ENCODE measurements at regions not wholly inside any gene's neighbourhood (a gene's known extent, or its start where the extent isn't known, plus 50 kb on each side); places are given as distances from the start of the nearest gene placed in this dataset.

DNA sequence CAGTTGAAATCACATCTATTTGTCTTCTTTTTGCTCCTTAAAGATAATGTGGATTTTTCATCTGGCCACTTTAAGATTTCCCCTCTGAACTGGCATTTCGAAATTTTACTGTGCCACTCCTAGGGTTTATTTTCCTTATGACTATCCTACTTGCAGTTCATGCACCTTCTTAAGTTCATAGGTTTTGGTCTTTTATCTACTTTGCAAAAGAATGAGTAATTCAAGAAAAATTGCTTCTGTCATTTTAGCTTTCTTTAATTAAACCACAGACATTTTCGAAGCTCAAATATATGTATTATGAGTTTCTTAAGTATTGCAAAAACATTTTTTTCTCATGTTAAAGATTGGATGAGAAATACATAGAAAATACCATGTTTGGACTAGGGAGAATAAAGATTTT lies 1244.8 kb upstream of the TMPRSS15 start:
- no peak overlapping the region for H3K4me3 ChIP-seq
- DNase-seq, result no peak
- no peaks in the 10 kb centered on the region for H3K4me1 ChIP-seq (ENCODE audit: control insufficient read depth in 5 of 5, insufficient read depth in 5 of 5, low read length in 5 of 5)
- TF ChIP-seq, protein P1, sequence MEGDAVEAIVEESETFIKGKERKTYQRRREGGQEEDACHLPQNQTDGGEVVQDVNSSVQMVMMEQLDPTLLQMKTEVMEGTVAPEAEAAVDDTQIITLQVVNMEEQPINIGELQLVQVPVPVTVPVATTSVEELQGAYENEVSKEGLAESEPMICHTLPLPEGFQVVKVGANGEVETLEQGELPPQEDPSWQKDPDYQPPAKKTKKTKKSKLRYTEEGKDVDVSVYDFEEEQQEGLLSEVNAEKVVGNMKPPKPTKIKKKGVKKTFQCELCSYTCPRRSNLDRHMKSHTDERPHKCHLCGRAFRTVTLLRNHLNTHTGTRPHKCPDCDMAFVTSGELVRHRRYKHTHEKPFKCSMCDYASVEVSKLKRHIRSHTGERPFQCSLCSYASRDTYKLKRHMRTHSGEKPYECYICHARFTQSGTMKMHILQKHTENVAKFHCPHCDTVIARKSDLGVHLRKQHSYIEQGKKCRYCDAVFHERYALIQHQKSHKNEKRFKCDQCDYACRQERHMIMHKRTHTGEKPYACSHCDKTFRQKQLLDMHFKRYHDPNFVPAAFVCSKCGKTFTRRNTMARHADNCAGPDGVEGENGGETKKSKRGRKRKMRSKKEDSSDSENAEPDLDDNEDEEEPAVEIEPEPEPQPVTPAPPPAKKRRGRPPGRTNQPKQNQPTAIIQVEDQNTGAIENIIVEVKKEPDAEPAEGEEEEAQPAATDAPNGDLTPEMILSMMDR (IDR thresholded peaks at IDR 0.05; ENCODE audit: control extremely low read depth, extremely low read depth), result no peak
- H3K27me3 ChIP-seq (ENCODE audit: control insufficient read depth in 3 of 3, insufficient read depth in 3 of 3, low read length in 2 of 3), result no peaks in the 10 kb centered on the region
- 72 to 78% methylated on average over 2 of the region's 2 CpGs for WGBS, 2 donors
- H3K27ac ChIP-seq (ENCODE audit: low read depth in 1 of 2, low read length in 1 of 2), result no peak overlapping the region
- H3K9me3 ChIP-seq (ENCODE audit: control insufficient read depth in 4 of 4, insufficient read depth in 3 of 4, low read length in 3 of 4), result no peaks in the 10 kb centered on the region
- no peak overlapping the region for H3K9ac ChIP-seq (ENCODE audit: insufficient read depth in 1 of 2, low read length in 2 of 2)
- ATAC-seq (ENCODE audit: insufficient read depth, low FRiP score), result no peak
- H3K36me3 ChIP-seq (ENCODE audit: control insufficient read depth in 4 of 4, insufficient read depth in 4 of 4, low read length in 4 of 4), result no peaks in the 10 kb centered on the region

DNA sequence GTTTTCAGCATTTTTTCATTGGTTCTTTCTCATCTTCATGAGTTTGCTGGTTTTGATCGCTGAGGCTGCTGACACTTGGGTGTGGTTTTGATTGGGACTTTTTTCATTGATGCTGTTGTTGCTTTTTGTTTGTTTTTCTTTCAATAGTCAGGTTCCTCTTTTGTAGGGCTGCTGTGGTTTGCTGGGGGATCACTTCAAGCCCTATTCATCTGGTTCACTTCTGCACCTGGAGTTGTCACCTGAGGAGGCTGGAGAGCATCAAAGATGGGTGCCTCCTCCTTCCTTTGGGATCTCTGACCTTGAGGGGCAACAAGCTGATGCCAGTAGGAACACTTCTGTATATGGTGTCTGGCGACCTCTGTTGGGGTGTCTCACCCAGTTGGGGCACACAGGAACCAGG lies 1279.9 kb upstream of the TMPRSS15 start:
- no peak overlapping the region for H3K27ac ChIP-seq (ENCODE audit: low read depth in 1 of 2, low read length in 1 of 2)
- peaks cover 0 to 6% (median 1%) of the 10 kb centered on the region in 4 donors for H3K9me3 ChIP-seq (ENCODE audit: control insufficient read depth in 4 of 4, insufficient read depth in 3 of 4, low read length in 3 of 4)
- DNase-seq (no peak), ATAC-seq (ENCODE audit: insufficient read depth, low FRiP score) (no peak)
- no peak overlapping the region for H3K9ac ChIP-seq (ENCODE audit: insufficient read depth in 1 of 2, low read length in 2 of 2)
- peaks cover 0 to 1% (median 0%) of the 10 kb centered on the region in 5 donors for H3K4me1 ChIP-seq (ENCODE audit: control insufficient read depth in 5 of 5, insufficient read depth in 5 of 5, low read length in 5 of 5)
- H3K36me3 ChIP-seq (ENCODE audit: control insufficient read depth in 4 of 4, insufficient read depth in 4 of 4, low read length in 4 of 4), result no peaks in the 10 kb centered on the region
- H3K27me3 ChIP-seq (ENCODE audit: control insufficient read depth in 3 of 3, insufficient read depth in 3 of 3, low read length in 2 of 3), result no peaks in the 10 kb centered on the region
- 71 to 75% methylated on average over 2 of the region's 2 CpGs for WGBS, 2 donors
- H3K4me3 ChIP-seq, result no peak overlapping the region
- TF ChIP-seq, protein P1 (IDR thresholded peaks at IDR 0.05; ENCODE audit: control extremely low read depth, extremely low read depth), result no peak

DNA sequence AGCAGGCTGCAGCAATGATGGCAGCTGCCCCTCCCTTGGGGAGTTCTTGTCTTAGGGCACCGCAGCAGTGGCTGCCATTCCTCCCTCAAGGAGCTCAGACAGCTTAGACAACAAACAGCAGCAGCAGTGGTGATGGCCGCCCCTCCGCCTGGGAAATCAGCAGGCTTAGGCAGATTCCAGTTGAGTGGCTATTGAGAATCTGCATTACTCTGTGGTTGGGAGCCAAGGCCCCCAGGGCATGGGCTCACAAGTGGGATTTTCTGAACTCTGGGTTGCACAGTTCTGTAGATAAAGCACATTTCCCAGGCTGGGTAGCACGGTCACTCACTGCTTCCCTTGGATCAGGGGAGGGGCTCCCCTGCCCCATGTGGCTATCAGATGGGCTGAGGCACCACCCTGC lies 1280.7 kb upstream of the TMPRSS15 start:
- Histone ChIP-seq H3K27ac (ENCODE audit: low read depth in 1 of 2, low read length in 1 of 2) (no peak overlapping the region), H3K4me1 (ENCODE audit: control insufficient read depth in 5 of 5, insufficient read depth in 5 of 5, low read length in 5 of 5) (peaks cover 0 to 1% (median 0%) of the 10 kb centered on the region in 5 donors), H3K9ac (ENCODE audit: insufficient read depth in 1 of 2, low read length in 2 of 2) (no peak overlapping the region), H3K36me3 (ENCODE audit: control insufficient read depth in 4 of 4, insufficient read depth in 4 of 4, low read length in 4 of 4) (no peaks in the 10 kb centered on the region), H3K27me3 (ENCODE audit: control insufficient read depth in 3 of 3, insufficient read depth in 3 of 3, low read length in 2 of 3) (no peaks in the 10 kb centered on the region), H3K4me3 (no peak overlapping the region), H3K9me3 (ENCODE audit: control insufficient read depth in 4 of 4, insufficient read depth in 3 of 4, low read length in 3 of 4) (peaks cover 0 to 6% (median 1%) of the 10 kb centered on the region in 4 donors)
- DNase-seq (no peak), ATAC-seq (ENCODE audit: insufficient read depth, low FRiP score) (no peak)
- TF ChIP-seq, protein P1 (IDR thresholded peaks at IDR 0.05; ENCODE audit: control extremely low read depth, extremely low read depth), result no peak
- 68 to 76% methylated on average over 4 of the region's 4 CpGs for WGBS, 2 donors

DNA sequence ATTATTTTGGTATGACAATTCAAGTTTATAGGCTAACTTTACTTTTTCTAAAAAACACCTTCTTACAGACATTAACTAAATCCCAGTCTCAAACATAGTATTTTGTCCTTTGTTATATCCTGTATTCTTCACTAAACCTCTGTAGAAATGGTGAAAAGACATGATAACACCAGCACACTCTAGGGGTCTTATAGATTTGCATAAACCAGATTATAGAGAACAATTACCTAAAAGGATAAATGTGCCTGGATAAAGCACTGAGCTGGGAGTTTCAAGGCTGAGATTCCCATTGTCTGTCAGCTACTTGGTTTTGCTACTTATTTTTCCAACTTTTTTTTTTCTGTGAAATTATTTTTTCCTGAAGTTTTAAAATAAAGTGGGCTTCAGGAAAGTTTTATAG lies 1288.6 kb upstream of the TMPRSS15 start:
- Histone ChIP-seq H3K27ac (ENCODE audit: low read depth in 1 of 2, low read length in 1 of 2) (no peak overlapping the region), H3K4me1 (ENCODE audit: control insufficient read depth in 5 of 5, insufficient read depth in 5 of 5, low read length in 5 of 5) (no peaks in the 10 kb centered on the region), H3K9me3 (ENCODE audit: control insufficient read depth in 4 of 4, insufficient read depth in 3 of 4, low read length in 3 of 4) (no peaks in the 10 kb centered on the region), H3K27me3 (ENCODE audit: control insufficient read depth in 3 of 3, insufficient read depth in 3 of 3, low read length in 2 of 3) (no peaks in the 10 kb centered on the region), H3K9ac (ENCODE audit: insufficient read depth in 1 of 2, low read length in 2 of 2) (no peak overlapping the region), H3K4me3 (no peak overlapping the region), H3K36me3 (ENCODE audit: control insufficient read depth in 4 of 4, insufficient read depth in 4 of 4, low read length in 4 of 4) (no peaks in the 10 kb centered on the region)
- DNase-seq (no peak), ATAC-seq (ENCODE audit: insufficient read depth, low FRiP score) (no peak)
- TF ChIP-seq, protein P1 (IDR thresholded peaks at IDR 0.05; ENCODE audit: control extremely low read depth, extremely low read depth), result no peak

Data from lung (tissue), 11 donors.